Bronchial epithelial cell (primary cell): ENCODE measurements at regions not wholly inside any gene's neighbourhood (a gene's known extent, or its start where the extent isn't known, plus 50 kb on each side); places are given as distances from the start of the nearest gene placed in this dataset.

Experiments used
- DNase-seq: peaks from one replicate; pipeline ENCODE4 v3.0.0-alpha.2; 2010; ENCODE audit warnings: low read depth
- FAIRE-seq: peaks from 2 replicates; lab custom pipeline; 2011; peaks lifted over from hg19 to GRCh38; lab: Jason Lieb, UNC
- H3K27me3 ChIP-seq: 2 replicates; pipeline ENCODE4 v1.5.1; 2011; ENCODE audit warnings: low read length; ENCODE audit not compliant: control insufficient read depth, insufficient read depth
- H3K36me3 ChIP-seq: 2 replicates; pipeline ENCODE4 v1.5.1; 2011; ENCODE audit warnings: low read length; ENCODE audit not compliant: control insufficient read depth, insufficient read depth
- H3K4me3 ChIP-seq: 2 replicates; pipeline ENCODE4 v1.5.1; 2011; ENCODE audit warnings: mild to moderate bottlenecking, low read depth, low read length, control low read depth
- CTCF ChIP-seq: IDR thresholded peaks from 2 replicates; pipeline ENCODE4 v1.5.1; 2011; ENCODE audit warnings: mild to moderate bottlenecking, moderate library complexity, low read length, control low read depth, inconsistent platforms; ENCODE audit not compliant: insufficient read depth, severe bottlenecking

- FAIRE-seq (no peak), DNase-seq (peak; percentile 65)
- H3K27me3 ChIP-seq, result no peaks in the 10 kb centered on the region
- no peak for TF ChIP-seq CTCF
- no peak overlapping the region for H3K4me3 ChIP-seq
- H3K36me3 ChIP-seq, result no peaks in the 10 kb centered on the region
Measured at GRCh38 chr2:223537651-223538601, 64.2 kb downstream of the SCG2 start.

GRCh38 chr2:223538920-223539440, 63.2 kb downstream of the SCG2 start:
- FAIRE-seq, result no peak
- Histone ChIP-seq H3K4me3 (no peak overlapping the region), H3K27me3 (no peaks in the 10 kb centered on the region), H3K36me3 (no peaks in the 10 kb centered on the region)
- DNase-seq, result no peak
- no peak for TF ChIP-seq CTCF

GRCh38 chr2:223541546-223541945, 60.6 kb downstream of the SCG2 start:
- TF ChIP-seq CTCF, result no peak
- DNase-seq (no peak), FAIRE-seq (no peak)
- Histone ChIP-seq H3K27me3 (no peaks in the 10 kb centered on the region), H3K36me3 (no peaks in the 10 kb centered on the region), H3K4me3 (no peak overlapping the region)

- H3K36me3 ChIP-seq, result no peaks in the 10 kb centered on the region
- DNase-seq (no peak), FAIRE-seq (peak; percentile 55)
- no peak for TF ChIP-seq CTCF
- no peaks in the 10 kb centered on the region for H3K27me3 ChIP-seq
- no peak overlapping the region for H3K4me3 ChIP-seq
Measured at GRCh38 chr2:223542501-223542900, 59.7 kb downstream of the SCG2 start.

GRCh38 chr2:223545406-223545805, 56.8 kb downstream of the SCG2 start:
- H3K36me3 ChIP-seq, result no peaks in the 10 kb centered on the region
- FAIRE-seq (no peak), DNase-seq (no peak)
- no peak for TF ChIP-seq CTCF
- no peak overlapping the region for H3K4me3 ChIP-seq
- H3K27me3 ChIP-seq, result no peaks in the 10 kb centered on the region

GRCh38 chr2:223545830-223546229, 56.3 kb downstream of the SCG2 start:
- no peak for FAIRE-seq

More at GRCh38 chr2:223545830-223546229, 56.3 kb downstream of the SCG2 start:
- H3K4me3 ChIP-seq, result no peak overlapping the region
- no peak for TF ChIP-seq CTCF
- H3K36me3 ChIP-seq, result no peaks in the 10 kb centered on the region
- H3K27me3 ChIP-seq, result no peaks in the 10 kb centered on the region
- no peak for DNase-seq
